ENCODE measurements at regions not wholly inside any gene's neighbourhood (a gene's known extent, or its start where the extent isn't known, plus 50 kb on each side); places are given as distances from the start of the nearest gene placed in this dataset.

GRCh38 chr13:112242777-112243176 is 133.4 kb upstream of the SPACA7 start:
- DNase-seq (ENCODE audit: low spot score), result peak; percentile 78
- peak; percentile 79 for ATAC-seq

- ATAC-seq (no peak), DNase-seq (ENCODE audit: low spot score) (peak; percentile 19)
Observed at GRCh38 chr13:112244061-112244460, 132.1 kb upstream of the SPACA7 start.

- no peak for DNase-seq (ENCODE audit: low spot score)
- ATAC-seq, result no peak
Observed at GRCh38 chr13:112244495-112245177, 131.5 kb upstream of the SPACA7 start.

- DNase-seq (ENCODE audit: low spot score), result peak; percentile 24
- ATAC-seq, result no peak
Observed at GRCh38 chr13:112245179-112245724, 130.9 kb upstream of the SPACA7 start.

GRCh38 chr13:112245989-112246388 is 130.2 kb upstream of the SPACA7 start:
- DNase-seq (ENCODE audit: low spot score) (peak; percentile 40), ATAC-seq (no peak)

- DNase-seq (ENCODE audit: low spot score) (peak; percentile 18), ATAC-seq (no peak)
Observed at GRCh38 chr13:112246731-112247470, 129.3 kb upstream of the SPACA7 start.

GRCh38 chr13:112247471-112248405 is 128.4 kb upstream of the SPACA7 start:
- peak; percentile 60 for ATAC-seq
- peak; percentile 87 for DNase-seq (ENCODE audit: low spot score)

GRCh38 chr13:112248406-112248760 is 127.8 kb upstream of the SPACA7 start:
- peak; percentile 95 for DNase-seq (ENCODE audit: low spot score)
- ATAC-seq, result peak; percentile 80

- DNase-seq (ENCODE audit: low spot score) (peak; percentile 81), ATAC-seq (peak; percentile 52)
Observed at GRCh38 chr13:112248862-112249592, 127.1 kb upstream of the SPACA7 start.

GRCh38 chr13:112249644-112250610 is 126.2 kb upstream of the SPACA7 start:
- no peak for ATAC-seq

GRCh38 chr13:112250788-112251445 is 125.2 kb upstream of the SPACA7 start:
- DNase-seq (ENCODE audit: low spot score) (peak; percentile 28), ATAC-seq (no peak)

More at GRCh38 chr13:112249644-112250610, 126.2 kb upstream of the SPACA7 start:
- DNase-seq (ENCODE audit: low spot score), result no peak

GRCh38 chr13:112251930-112252585 is 124.1 kb upstream of the SPACA7 start:
- DNase-seq (ENCODE audit: low spot score) (peak; percentile 30), ATAC-seq (no peak)

GRCh38 chr13:112252804-112253590 is 123.2 kb upstream of the SPACA7 start:
- no peak for ATAC-seq
- peak; percentile 38 for DNase-seq (ENCODE audit: low spot score)

GRCh38 chr13:112253631-112254030 is 122.5 kb upstream of the SPACA7 start:
- DNase-seq (ENCODE audit: low spot score) (peak; percentile 8), ATAC-seq (no peak)

GRCh38 chr13:112254061-112254818 is 121.9 kb upstream of the SPACA7 start:
- DNase-seq (ENCODE audit: low spot score) (peak; percentile 23), ATAC-seq (no peak)

GRCh38 chr13:112254900-112255299 is 121.3 kb upstream of the SPACA7 start:
- ATAC-seq (no peak), DNase-seq (ENCODE audit: low spot score) (peak; percentile 30)

All from left lobe of liver (tissue), 2 donors.